ENCODE measurements at regions not wholly inside any gene's neighbourhood (a gene's known extent, or its start where the extent isn't known, plus 50 kb on each side); places are given as distances from the start of the nearest gene placed in this dataset.

- no peaks in the 10 kb centered on the region for H3K36me3 ChIP-seq (ENCODE audit: insufficient read depth, low read length)
- no peak for DNase-seq
- no peaks in the 10 kb centered on the region for H3K79me2 ChIP-seq (ENCODE audit: insufficient read depth, low read length)
- TF ChIP-seq, protein P1, sequence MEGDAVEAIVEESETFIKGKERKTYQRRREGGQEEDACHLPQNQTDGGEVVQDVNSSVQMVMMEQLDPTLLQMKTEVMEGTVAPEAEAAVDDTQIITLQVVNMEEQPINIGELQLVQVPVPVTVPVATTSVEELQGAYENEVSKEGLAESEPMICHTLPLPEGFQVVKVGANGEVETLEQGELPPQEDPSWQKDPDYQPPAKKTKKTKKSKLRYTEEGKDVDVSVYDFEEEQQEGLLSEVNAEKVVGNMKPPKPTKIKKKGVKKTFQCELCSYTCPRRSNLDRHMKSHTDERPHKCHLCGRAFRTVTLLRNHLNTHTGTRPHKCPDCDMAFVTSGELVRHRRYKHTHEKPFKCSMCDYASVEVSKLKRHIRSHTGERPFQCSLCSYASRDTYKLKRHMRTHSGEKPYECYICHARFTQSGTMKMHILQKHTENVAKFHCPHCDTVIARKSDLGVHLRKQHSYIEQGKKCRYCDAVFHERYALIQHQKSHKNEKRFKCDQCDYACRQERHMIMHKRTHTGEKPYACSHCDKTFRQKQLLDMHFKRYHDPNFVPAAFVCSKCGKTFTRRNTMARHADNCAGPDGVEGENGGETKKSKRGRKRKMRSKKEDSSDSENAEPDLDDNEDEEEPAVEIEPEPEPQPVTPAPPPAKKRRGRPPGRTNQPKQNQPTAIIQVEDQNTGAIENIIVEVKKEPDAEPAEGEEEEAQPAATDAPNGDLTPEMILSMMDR (IDR thresholded peaks at IDR 0.05; ENCODE audit: borderline replicate concordance, extremely low read depth, low read length, poor library complexity, severe bottlenecking) = no peak
- TF ChIP-seq EZH2 (IDR thresholded peaks at IDR 0.05; ENCODE audit: borderline replicate concordance, low read depth, low read length, severe bottlenecking) = no peak
- ATAC-seq (ENCODE audit: insufficient read depth, low read depth) = no peak
- H3K4me1 ChIP-seq (ENCODE audit: insufficient read depth, low read length) = no peaks in the 10 kb centered on the region
- H3K27ac ChIP-seq (ENCODE audit: low read length) = no peak overlapping the region
- H3K4me2 ChIP-seq (ENCODE audit: insufficient read depth, low read length) = no peak overlapping the region
- peaks cover 21% of the 10 kb centered on the region for H3K27me3 ChIP-seq (ENCODE audit: insufficient read depth, low read length, poor library complexity)
- no peaks in the 10 kb centered on the region for H3K9me3 ChIP-seq (ENCODE audit: insufficient read depth, low read length, severe bottlenecking)
- H4K20me1 ChIP-seq (ENCODE audit: insufficient read depth, low read length) = no peaks in the 10 kb centered on the region
- H2AFZ ChIP-seq (ENCODE audit: low read depth, low read length) = no peak overlapping the region
- H3K9ac ChIP-seq (ENCODE audit: low read depth, low read length) = no peak overlapping the region
- no peak overlapping the region for H3K4me3 ChIP-seq (ENCODE audit: low read depth in 1 of 2, low read length in 2 of 2)
Measured at GRCh38 chr7:43042302-43042701, 70.1 kb upstream of the HECW1 start.

- Histone ChIP-seq H3K4me1 (ENCODE audit: insufficient read depth, low read length) (no peaks in the 10 kb centered on the region), H3K9me3 (ENCODE audit: insufficient read depth, low read length, severe bottlenecking) (no peaks in the 10 kb centered on the region), H3K79me2 (ENCODE audit: insufficient read depth, low read length) (no peaks in the 10 kb centered on the region), H3K36me3 (ENCODE audit: insufficient read depth, low read length) (no peaks in the 10 kb centered on the region), H3K4me3 (ENCODE audit: low read depth in 1 of 2, low read length in 2 of 2) (no peak overlapping the region), H4K20me1 (ENCODE audit: insufficient read depth, low read length) (no peaks in the 10 kb centered on the region), H3K27ac (ENCODE audit: low read length) (no peak overlapping the region), H2AFZ (ENCODE audit: low read depth, low read length) (no peak overlapping the region), H3K27me3 (ENCODE audit: insufficient read depth, low read length, poor library complexity) (peaks cover 21% of the 10 kb centered on the region), H3K9ac (ENCODE audit: low read depth, low read length) (no peak overlapping the region), H3K4me2 (ENCODE audit: insufficient read depth, low read length) (no peak overlapping the region)
- TF ChIP-seq EZH2 (IDR thresholded peaks at IDR 0.05; ENCODE audit: borderline replicate concordance, low read depth, low read length, severe bottlenecking) = no peak
- ATAC-seq (ENCODE audit: insufficient read depth, low read depth) = no peak
- DNase-seq = no peak
Measured at GRCh38 chr7:43044511-43044910, 67.9 kb upstream of the HECW1 start.

DNA sequence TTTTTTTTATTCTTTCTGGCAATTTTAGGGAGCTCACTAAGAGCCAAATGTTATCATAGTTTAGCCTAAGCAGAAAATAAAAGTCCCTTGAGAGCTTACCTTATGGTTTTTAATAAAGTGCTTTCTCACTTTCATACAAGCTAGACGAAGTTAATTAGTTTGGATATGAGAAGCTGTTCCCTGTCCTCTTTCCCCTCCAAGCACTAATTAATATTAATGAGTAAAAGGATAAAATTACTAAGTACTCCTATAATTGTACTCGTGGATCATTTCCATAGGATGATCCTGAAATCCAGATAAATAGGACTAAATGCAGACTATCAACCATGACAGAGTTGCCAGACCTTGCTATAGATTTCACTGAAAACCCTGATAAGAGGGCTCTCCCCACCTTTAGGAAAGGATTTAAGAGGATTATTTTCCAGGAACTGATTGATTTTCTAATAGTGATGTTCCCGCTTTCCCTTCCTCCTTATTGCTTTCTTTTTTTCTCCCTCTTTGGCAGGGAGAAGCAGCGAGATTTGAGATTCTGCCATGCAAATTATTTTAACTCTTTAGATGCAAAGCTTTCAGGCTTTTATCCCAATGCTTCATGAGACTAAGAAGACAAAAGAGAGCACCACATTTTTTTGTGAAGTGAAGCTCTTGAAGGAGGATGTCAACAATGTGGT lies 58.3 kb upstream of the HECW1 start:
- Histone ChIP-seq H3K27me3 (ENCODE audit: insufficient read depth, low read length, poor library complexity) (no peaks in the 10 kb centered on the region), H4K20me1 (ENCODE audit: insufficient read depth, low read length) (no peaks in the 10 kb centered on the region), H3K4me1 (ENCODE audit: insufficient read depth, low read length) (no peaks in the 10 kb centered on the region), H2AFZ (ENCODE audit: low read depth, low read length) (no peak overlapping the region), H3K4me2 (ENCODE audit: insufficient read depth, low read length) (no peak overlapping the region), H3K4me3 (ENCODE audit: low read depth in 1 of 2, low read length in 2 of 2) (no peak overlapping the region), H3K27ac (ENCODE audit: low read length) (no peak overlapping the region), H3K36me3 (ENCODE audit: insufficient read depth, low read length) (no peaks in the 10 kb centered on the region), H3K79me2 (ENCODE audit: insufficient read depth, low read length) (no peaks in the 10 kb centered on the region), H3K9ac (ENCODE audit: low read depth, low read length) (no peak overlapping the region), H3K9me3 (ENCODE audit: insufficient read depth, low read length, severe bottlenecking) (no peaks in the 10 kb centered on the region)
- TF ChIP-seq, protein P1 (IDR thresholded peaks at IDR 0.05; ENCODE audit: borderline replicate concordance, extremely low read depth, low read length, poor library complexity, severe bottlenecking) = no peak
- TF ChIP-seq EZH2 (IDR thresholded peaks at IDR 0.05; ENCODE audit: borderline replicate concordance, low read depth, low read length, severe bottlenecking) = no peak
- ATAC-seq (ENCODE audit: insufficient read depth, low read depth) (no peak), DNase-seq (no peak)

DNA sequence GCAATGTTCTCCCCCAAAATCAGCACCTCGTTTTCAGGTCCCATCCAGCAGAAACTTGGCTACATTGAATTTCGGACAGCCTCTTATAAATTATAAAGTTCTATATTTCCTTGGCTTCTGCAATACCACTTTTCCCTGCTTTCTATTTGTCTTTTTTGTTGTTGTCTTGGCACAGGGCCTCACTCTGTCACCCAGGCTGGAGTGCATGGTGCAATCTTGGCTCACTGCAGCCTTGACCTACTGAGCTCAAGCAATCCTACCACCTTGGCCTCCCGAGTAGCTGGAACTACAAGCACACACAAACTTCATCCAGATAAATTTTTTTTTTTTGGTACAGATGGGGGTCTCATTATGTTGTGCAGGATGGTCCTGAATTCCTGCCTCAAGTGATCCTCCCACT lies 55.3 kb upstream of the HECW1 start:
- Histone ChIP-seq H3K4me2 (ENCODE audit: insufficient read depth, low read length) (no peak overlapping the region), H3K27ac (ENCODE audit: low read length) (no peak overlapping the region), H2AFZ (ENCODE audit: low read depth, low read length) (no peak overlapping the region), H4K20me1 (ENCODE audit: insufficient read depth, low read length) (no peaks in the 10 kb centered on the region), H3K4me1 (ENCODE audit: insufficient read depth, low read length) (no peaks in the 10 kb centered on the region), H3K36me3 (ENCODE audit: insufficient read depth, low read length) (no peaks in the 10 kb centered on the region), H3K9ac (ENCODE audit: low read depth, low read length) (no peak overlapping the region), H3K4me3 (ENCODE audit: low read depth in 1 of 2, low read length in 2 of 2) (no peak overlapping the region), H3K27me3 (ENCODE audit: insufficient read depth, low read length, poor library complexity) (no peaks in the 10 kb centered on the region), H3K79me2 (ENCODE audit: insufficient read depth, low read length) (no peaks in the 10 kb centered on the region), H3K9me3 (ENCODE audit: insufficient read depth, low read length, severe bottlenecking) (no peaks in the 10 kb centered on the region)
- ATAC-seq (ENCODE audit: insufficient read depth, low read depth) (no peak), DNase-seq (no peak)
- TF ChIP-seq, protein P1 (IDR thresholded peaks at IDR 0.05; ENCODE audit: borderline replicate concordance, extremely low read depth, low read length, poor library complexity, severe bottlenecking) = no peak
- no peak for TF ChIP-seq EZH2 (IDR thresholded peaks at IDR 0.05; ENCODE audit: borderline replicate concordance, low read depth, low read length, severe bottlenecking)

Data from DND-41 (cell line).